ENCODE measurements at regions not wholly inside any gene's neighbourhood (a gene's known extent, or its start where the extent isn't known, plus 50 kb on each side); places are given as distances from the start of the nearest gene placed in this dataset.

DNA sequence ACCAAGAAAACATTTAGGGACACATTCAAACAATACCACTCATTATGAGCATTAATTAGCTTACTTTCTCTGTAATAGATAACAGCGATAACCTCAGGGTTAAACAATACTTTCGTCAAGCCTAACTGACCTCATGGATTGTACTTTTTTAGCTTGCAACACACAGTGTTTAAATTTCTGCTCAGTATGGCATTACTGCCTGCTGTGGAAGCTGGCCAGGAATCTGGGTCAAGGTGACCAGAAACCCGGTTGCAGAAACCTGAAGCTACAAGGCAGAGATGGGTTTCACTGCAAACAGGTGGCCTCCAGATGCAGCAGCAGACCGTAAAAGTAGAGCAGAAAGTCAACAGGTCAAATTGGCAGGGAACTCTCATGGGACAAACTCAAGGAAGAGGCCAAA is 123.8 kb upstream of the FHL2 start:
- TF ChIP-seq, protein P1, sequence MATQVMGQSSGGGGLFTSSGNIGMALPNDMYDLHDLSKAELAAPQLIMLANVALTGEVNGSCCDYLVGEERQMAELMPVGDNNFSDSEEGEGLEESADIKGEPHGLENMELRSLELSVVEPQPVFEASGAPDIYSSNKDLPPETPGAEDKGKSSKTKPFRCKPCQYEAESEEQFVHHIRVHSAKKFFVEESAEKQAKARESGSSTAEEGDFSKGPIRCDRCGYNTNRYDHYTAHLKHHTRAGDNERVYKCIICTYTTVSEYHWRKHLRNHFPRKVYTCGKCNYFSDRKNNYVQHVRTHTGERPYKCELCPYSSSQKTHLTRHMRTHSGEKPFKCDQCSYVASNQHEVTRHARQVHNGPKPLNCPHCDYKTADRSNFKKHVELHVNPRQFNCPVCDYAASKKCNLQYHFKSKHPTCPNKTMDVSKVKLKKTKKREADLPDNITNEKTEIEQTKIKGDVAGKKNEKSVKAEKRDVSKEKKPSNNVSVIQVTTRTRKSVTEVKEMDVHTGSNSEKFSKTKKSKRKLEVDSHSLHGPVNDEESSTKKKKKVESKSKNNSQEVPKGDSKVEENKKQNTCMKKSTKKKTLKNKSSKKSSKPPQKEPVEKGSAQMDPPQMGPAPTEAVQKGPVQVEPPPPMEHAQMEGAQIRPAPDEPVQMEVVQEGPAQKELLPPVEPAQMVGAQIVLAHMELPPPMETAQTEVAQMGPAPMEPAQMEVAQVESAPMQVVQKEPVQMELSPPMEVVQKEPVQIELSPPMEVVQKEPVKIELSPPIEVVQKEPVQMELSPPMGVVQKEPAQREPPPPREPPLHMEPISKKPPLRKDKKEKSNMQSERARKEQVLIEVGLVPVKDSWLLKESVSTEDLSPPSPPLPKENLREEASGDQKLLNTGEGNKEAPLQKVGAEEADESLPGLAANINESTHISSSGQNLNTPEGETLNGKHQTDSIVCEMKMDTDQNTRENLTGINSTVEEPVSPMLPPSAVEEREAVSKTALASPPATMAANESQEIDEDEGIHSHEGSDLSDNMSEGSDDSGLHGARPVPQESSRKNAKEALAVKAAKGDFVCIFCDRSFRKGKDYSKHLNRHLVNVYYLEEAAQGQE (IDR thresholded peaks at IDR 0.05; ENCODE audit: borderline replicate concordance) = no peak
- TF ChIP-seq CTCF (IDR thresholded peaks at IDR 0.05; ENCODE audit: poor library complexity, severe bottlenecking) (no peak), SMC3 (conservative IDR thresholded peaks at IDR 0.05; ENCODE audit: poor library complexity) (no peak), EZH2 (IDR thresholded peaks at IDR 0.05; ENCODE audit: borderline replicate concordance, insufficient read depth, low read length, poor library complexity, severe bottlenecking) (no peak)
